GM23338 (cell line): ENCODE measurements at regions not wholly inside any gene's neighbourhood (a gene's known extent, or its start where the extent isn't known, plus 50 kb on each side); places are given as distances from the start of the nearest gene placed in this dataset.

Experiments used
- ATAC-seq: fragments of 200-7000 bp; cut with Tn5 transposase; 3 replicates; pipeline ENCODE4 v1.9.1; 2020
- DNase-seq: peaks from one replicate; pipeline ENCODE4 v3.0.0-alpha.2; 2015; ENCODE audit warnings: low spot score
- H2AFZ ChIP-seq: fragments of 200-600 bp; sonication (generic); 2 replicates; pipeline ENCODE4 v1.8.0; 2016; ENCODE audit warnings: antibody characterized with exemption, mild to moderate bottlenecking, moderate library complexity
- H3F3A ChIP-seq: fragments of 200-600 bp; sonication (generic); replicated peaks from 2 replicates; pipeline ENCODE4 v1.8.0; 2017; ENCODE audit warnings: antibody characterized with exemption, mixed run types, low read depth
- H3K27ac ChIP-seq: fragments of 200-600 bp; sonication (generic); 2 replicates; pipeline ENCODE4 v1.6.1; 2016; ENCODE audit warnings: low read depth
- H3K27me3 ChIP-seq: fragments of 200-600 bp; sonication (generic); 2 replicates; pipeline ENCODE4 v1.8.0; 2016; ENCODE audit warnings: mild to moderate bottlenecking, mixed run types, moderate library complexity; ENCODE audit not compliant: insufficient read depth
- H3K36me3 ChIP-seq: fragments of 200-600 bp; sonication (generic); 2 replicates; pipeline ENCODE4 v1.8.0; 2016; ENCODE audit warnings: mild to moderate bottlenecking; ENCODE audit not compliant: insufficient read depth
- H3K4me1 ChIP-seq: fragments of 200-600 bp; sonication (generic); 2 replicates; pipeline ENCODE4 v1.8.0; 2016; ENCODE audit warnings: mild to moderate bottlenecking, moderate library complexity; ENCODE audit not compliant: insufficient read depth
- H3K4me2 ChIP-seq: fragments of 200-600 bp; sonication (generic); 2 replicates; pipeline ENCODE4 v1.7.1; 2017; ENCODE audit warnings: mixed run types
- H3K4me3 ChIP-seq: fragments of 200-600 bp; sonication (generic); 2 replicates; pipeline ENCODE4 v1.6.1; 2016; ENCODE audit warnings: mixed run types
- H3K79me2 ChIP-seq: fragments of 200-600 bp; sonication (generic); replicated peaks from 2 replicates; pipeline ENCODE4 v1.8.0; 2017; ENCODE audit warnings: mild to moderate bottlenecking; ENCODE audit not compliant: insufficient read depth
- H3K9me2 ChIP-seq: fragments of 200-600 bp; sonication (generic); 2 replicates; pipeline ENCODE4 v1.8.0; 2017; ENCODE audit not compliant: insufficient read depth
- H4K20me1 ChIP-seq: fragments of 200-600 bp; sonication (generic); replicated peaks from 2 replicates; pipeline ENCODE4 v1.8.0; 2017; ENCODE audit warnings: mild to moderate bottlenecking; ENCODE audit not compliant: insufficient read depth
- H3K27ac Mint-ChIP-seq: 2 replicates; pipeline ENCODE4 v1.8.0; 2020; ENCODE audit warnings: inconsistent platforms, mild to moderate bottlenecking, moderate library complexity, mixed read lengths
- H3K27me3 Mint-ChIP-seq: 3 replicates; pipeline ENCODE4 v1.8.0; 2022; ENCODE audit warnings: low read depth, mild to moderate bottlenecking, moderate library complexity, mixed read lengths, inconsistent platforms; ENCODE audit not compliant: insufficient read depth, poor library complexity
- H3K36me3 Mint-ChIP-seq: 3 replicates; pipeline ENCODE4 v1.8.0; 2021; ENCODE audit warnings: low read depth, mild to moderate bottlenecking, inconsistent platforms, moderate library complexity, mixed read lengths
- H3K4me1 Mint-ChIP-seq: 3 replicates; pipeline ENCODE4 v1.8.0; 2020; ENCODE audit warnings: mild to moderate bottlenecking, inconsistent platforms, mixed read lengths
- H3K4me3 Mint-ChIP-seq: 3 replicates; pipeline ENCODE4 v1.8.0; 2021; ENCODE audit warnings: moderate library complexity, mild to moderate bottlenecking, inconsistent platforms, mixed read lengths
- H3K9me3 Mint-ChIP-seq: 3 replicates; pipeline ENCODE4 v1.8.0; 2020; ENCODE audit warnings: moderate library complexity, mild to moderate bottlenecking, inconsistent platforms, mixed read lengths
- CREB1 ChIP-seq: fragments of 250-450 bp; sonication (Bioruptor Pico); IDR thresholded peaks from 2 replicates; pipeline ENCODE4 v1.5.0; 2020; ENCODE audit warnings: low read depth, mild to moderate bottlenecking, moderate library complexity
- EZH2 ChIP-seq: fragments of 200-600 bp; sonication (generic); IDR thresholded peaks from one replicate; pipeline ENCODE4 v1.8.0; 2017; ENCODE audit warnings: antibody characterized with exemption, mild to moderate bottlenecking, low read depth; ENCODE audit not compliant: unreplicated experiment
- EZH2phosphoT487 ChIP-seq: fragments of 200-600 bp; sonication (generic); IDR thresholded peaks from one replicate; pipeline ENCODE4 v1.8.1; 2018; ENCODE audit warnings: antibody characterized with exemption; ENCODE audit not compliant: unreplicated experiment
- JUNB ChIP-seq: IDR thresholded peaks from one replicate; pipeline ENCODE4 v1.6.1; 2016; ENCODE audit warnings: antibody characterized with exemption; ENCODE audit not compliant: unreplicated experiment
- NANOG ChIP-seq: IDR thresholded peaks from 2 replicates; pipeline ENCODE4 v1.6.1; 2016; ENCODE audit warnings: antibody characterized with exemption, borderline replicate concordance
- POLR2AphosphoS5 ChIP-seq: IDR thresholded peaks from 2 replicates; pipeline ENCODE4 v1.6.1; 2016; ENCODE audit warnings: antibody characterized with exemption, low read depth
- REST ChIP-seq: IDR thresholded peaks from one replicate; pipeline ENCODE4 v1.6.1; 2018; ENCODE audit warnings: antibody characterized with exemption; ENCODE audit not compliant: unreplicated experiment
- STAT1 ChIP-seq: IDR thresholded peaks from one replicate; pipeline ENCODE4 v1.6.1; 2016; ENCODE audit warnings: antibody characterized with exemption; ENCODE audit not compliant: unreplicated experiment
- ZNF114 ChIP-seq: fragments of 250-450 bp; sonication (Bioruptor Pico); IDR thresholded peaks from 2 replicates; pipeline ENCODE4 v1.5.0; 2020; ENCODE audit warnings: mild to moderate bottlenecking, moderate library complexity
- ZNF331 ChIP-seq: fragments of 250-450 bp; sonication (Bioruptor Pico); IDR thresholded peaks from 2 replicates; pipeline ENCODE4 v1.5.0; 2020; ENCODE audit warnings: low read depth, mild to moderate bottlenecking, moderate library complexity
- TF ChIP-seq, protein P1 (sequence below), 2 experiments: fragments of 200-600 bp in 1 of 2; sonication (generic) in 1 of 2; conservative IDR thresholded peaks; 2 replicates each; pipeline versions ENCODE4 v1.5.1 to v1.6.1; 2016 to 2017; ENCODE audit warnings: antibody characterized with exemption in 2 of 2, low read depth in 2 of 2, mild to moderate bottlenecking in 2 of 2, moderate library complexity in 1 of 2
- TF ChIP-seq, protein P2 (sequence below): IDR thresholded peaks from 2 replicates; pipeline ENCODE4 v1.6.1; 2016; ENCODE audit warnings: antibody characterized with exemption
- TF ChIP-seq, protein P3 (sequence below): fragments of 250-450 bp; sonication (Bioruptor Pico); IDR thresholded peaks from 2 replicates; pipeline ENCODE4 v1.5.0; 2020; ENCODE audit warnings: mild to moderate bottlenecking, moderate library complexity

- no peak for ATAC-seq
- no peaks in the 10 kb centered on the region for H3F3A ChIP-seq
- Mint-ChIP-seq H3K27ac (no peak overlapping the region), H3K4me1 (peaks cover 16% of the 10 kb centered on the region), H3K4me3 (no peak overlapping the region), H3K27me3 (no peaks in the 10 kb centered on the region), H3K36me3 (no peaks in the 10 kb centered on the region), H3K9me3 (no peaks in the 10 kb centered on the region)
- H3K36me3 ChIP-seq = no peaks in the 10 kb centered on the region
- 0 out of 2 replicates have a peak, but pooled peaks cover 4% of the 10 kb centered on the region for H3K9me2 ChIP-seq
- H2AFZ ChIP-seq = no peak overlapping the region
- H3K4me3 ChIP-seq = no peak overlapping the region
- H3K4me1 ChIP-seq = peaks cover 9% of the 10 kb centered on the region; the same call in 1 of the 2 replicates
- no peaks in the 10 kb centered on the region for H3K27me3 ChIP-seq
- H3K79me2 ChIP-seq = no peaks in the 10 kb centered on the region
- no peak overlapping the region for H3K4me2 ChIP-seq
- TF ChIP-seq EZH2phosphoT487 = no peak
- no peak for TF ChIP-seq ZNF331
- no peak for TF ChIP-seq NANOG
- TF ChIP-seq, protein P1, sequence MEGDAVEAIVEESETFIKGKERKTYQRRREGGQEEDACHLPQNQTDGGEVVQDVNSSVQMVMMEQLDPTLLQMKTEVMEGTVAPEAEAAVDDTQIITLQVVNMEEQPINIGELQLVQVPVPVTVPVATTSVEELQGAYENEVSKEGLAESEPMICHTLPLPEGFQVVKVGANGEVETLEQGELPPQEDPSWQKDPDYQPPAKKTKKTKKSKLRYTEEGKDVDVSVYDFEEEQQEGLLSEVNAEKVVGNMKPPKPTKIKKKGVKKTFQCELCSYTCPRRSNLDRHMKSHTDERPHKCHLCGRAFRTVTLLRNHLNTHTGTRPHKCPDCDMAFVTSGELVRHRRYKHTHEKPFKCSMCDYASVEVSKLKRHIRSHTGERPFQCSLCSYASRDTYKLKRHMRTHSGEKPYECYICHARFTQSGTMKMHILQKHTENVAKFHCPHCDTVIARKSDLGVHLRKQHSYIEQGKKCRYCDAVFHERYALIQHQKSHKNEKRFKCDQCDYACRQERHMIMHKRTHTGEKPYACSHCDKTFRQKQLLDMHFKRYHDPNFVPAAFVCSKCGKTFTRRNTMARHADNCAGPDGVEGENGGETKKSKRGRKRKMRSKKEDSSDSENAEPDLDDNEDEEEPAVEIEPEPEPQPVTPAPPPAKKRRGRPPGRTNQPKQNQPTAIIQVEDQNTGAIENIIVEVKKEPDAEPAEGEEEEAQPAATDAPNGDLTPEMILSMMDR (conservative IDR thresholded peaks at IDR 0.05; ENCODE audit: low read depth in 2 of 2) = no peak
- TF ChIP-seq ZNF114 (CRISPR knock-in tag) = no peak
- TF ChIP-seq, protein P2, sequence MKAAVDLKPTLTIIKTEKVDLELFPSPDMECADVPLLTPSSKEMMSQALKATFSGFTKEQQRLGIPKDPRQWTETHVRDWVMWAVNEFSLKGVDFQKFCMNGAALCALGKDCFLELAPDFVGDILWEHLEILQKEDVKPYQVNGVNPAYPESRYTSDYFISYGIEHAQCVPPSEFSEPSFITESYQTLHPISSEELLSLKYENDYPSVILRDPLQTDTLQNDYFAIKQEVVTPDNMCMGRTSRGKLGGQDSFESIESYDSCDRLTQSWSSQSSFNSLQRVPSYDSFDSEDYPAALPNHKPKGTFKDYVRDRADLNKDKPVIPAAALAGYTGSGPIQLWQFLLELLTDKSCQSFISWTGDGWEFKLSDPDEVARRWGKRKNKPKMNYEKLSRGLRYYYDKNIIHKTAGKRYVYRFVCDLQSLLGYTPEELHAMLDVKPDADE = no peak
- TF ChIP-seq POLR2AphosphoS5 = no peak
- no peak for TF ChIP-seq EZH2
- no peak for TF ChIP-seq JUNB
- TF ChIP-seq STAT1 = no peak
- TF ChIP-seq, protein P3, sequence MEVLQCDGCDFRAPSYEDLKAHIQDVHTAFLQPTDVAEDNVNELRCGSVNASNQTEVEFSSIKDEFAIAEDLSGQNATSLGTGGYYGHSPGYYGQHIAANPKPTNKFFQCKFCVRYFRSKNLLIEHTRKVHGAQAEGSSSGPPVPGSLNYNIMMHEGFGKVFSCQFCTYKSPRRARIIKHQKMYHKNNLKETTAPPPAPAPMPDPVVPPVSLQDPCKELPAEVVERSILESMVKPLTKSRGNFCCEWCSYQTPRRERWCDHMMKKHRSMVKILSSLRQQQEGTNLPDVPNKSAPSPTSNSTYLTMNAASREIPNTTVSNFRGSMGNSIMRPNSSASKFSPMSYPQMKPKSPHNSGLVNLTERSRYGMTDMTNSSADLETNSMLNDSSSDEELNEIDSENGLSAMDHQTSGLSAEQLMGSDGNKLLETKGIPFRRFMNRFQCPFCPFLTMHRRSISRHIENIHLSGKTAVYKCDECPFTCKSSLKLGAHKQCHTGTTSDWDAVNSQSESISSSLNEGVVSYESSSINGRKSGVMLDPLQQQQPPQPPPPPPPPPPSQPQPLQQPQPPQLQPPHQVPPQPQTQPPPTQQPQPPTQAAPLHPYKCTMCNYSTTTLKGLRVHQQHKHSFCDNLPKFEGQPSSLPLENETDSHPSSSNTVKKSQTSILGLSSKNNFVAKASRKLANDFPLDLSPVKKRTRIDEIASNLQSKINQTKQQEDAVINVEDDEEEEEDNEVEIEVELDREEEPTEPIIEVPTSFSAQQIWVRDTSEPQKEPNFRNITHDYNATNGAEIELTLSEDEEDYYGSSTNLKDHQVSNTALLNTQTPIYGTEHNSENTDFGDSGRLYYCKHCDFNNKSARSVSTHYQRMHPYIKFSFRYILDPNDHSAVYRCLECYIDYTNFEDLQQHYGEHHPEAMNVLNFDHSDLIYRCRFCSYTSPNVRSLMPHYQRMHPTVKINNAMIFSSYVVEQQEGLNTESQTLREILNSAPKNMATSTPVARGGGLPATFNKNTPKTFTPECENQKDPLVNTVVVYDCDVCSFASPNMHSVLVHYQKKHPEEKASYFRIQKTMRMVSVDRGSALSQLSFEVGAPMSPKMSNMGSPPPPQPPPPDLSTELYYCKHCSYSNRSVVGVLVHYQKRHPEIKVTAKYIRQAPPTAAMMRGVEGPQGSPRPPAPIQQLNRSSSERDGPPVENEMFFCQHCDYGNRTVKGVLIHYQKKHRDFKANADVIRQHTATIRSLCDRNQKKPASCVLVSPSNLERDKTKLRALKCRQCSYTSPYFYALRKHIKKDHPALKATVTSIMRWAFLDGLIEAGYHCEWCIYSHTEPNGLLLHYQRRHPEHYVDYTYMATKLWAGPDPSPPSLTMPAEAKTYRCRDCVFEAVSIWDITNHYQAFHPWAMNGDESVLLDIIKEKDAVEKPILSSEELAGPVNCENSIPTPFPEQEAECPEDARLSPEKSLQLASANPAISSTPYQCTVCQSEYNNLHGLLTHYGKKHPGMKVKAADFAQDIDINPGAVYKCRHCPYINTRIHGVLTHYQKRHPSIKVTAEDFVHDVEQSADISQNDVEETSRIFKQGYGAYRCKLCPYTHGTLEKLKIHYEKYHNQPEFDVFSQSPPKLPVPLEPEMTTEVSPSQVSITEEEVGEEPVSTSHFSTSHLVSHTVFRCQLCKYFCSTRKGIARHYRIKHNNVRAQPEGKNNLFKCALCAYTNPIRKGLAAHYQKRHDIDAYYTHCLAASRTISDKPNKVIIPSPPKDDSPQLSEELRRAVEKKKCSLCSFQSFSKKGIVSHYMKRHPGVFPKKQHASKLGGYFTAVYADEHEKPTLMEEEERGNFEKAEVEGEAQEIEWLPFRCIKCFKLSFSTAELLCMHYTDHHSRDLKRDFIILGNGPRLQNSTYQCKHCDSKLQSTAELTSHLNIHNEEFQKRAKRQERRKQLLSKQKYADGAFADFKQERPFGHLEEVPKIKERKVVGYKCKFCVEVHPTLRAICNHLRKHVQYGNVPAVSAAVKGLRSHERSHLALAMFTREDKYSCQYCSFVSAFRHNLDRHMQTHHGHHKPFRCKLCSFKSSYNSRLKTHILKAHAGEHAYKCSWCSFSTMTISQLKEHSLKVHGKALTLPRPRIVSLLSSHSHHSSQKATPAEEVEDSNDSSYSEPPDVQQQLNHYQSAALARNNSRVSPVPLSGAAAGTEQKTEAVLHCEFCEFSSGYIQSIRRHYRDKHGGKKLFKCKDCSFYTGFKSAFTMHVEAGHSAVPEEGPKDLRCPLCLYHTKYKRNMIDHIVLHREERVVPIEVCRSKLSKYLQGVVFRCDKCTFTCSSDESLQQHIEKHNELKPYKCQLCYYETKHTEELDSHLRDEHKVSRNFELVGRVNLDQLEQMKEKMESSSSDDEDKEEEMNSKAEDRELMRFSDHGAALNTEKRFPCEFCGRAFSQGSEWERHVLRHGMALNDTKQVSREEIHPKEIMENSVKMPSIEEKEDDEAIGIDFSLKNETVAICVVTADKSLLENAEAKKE (CRISPR knock-in tag) = no peak
- TF ChIP-seq CREB1 = no peak
- no peak for TF ChIP-seq REST
- no peaks in the 10 kb centered on the region for H4K20me1 ChIP-seq
- H3K27ac ChIP-seq = no peak overlapping the region
- no peak for DNase-seq
These were observed 117.7 kb upstream of the SETBP1 start for GRCh38 chr18:44562986-44563385.
